CD14-positive monocyte (primary cell): ENCODE measurements at regions not wholly inside any gene's neighbourhood (a gene's known extent, or its start where the extent isn't known, plus 50 kb on each side); places are given as distances from the start of the nearest gene placed in this dataset.

Source experiments
- DNase-seq, 3 donors: peaks; one replicate each; pipeline ENCODE4 v3.0.0-alpha.2; 2011 to 2022
- H2AFZ ChIP-seq: 2 replicates; pipeline ENCODE4 v1.6.0; 2012; ENCODE audit warnings: mild to moderate bottlenecking, low read depth, low read length, inconsistent platforms; ENCODE audit not compliant: insufficient read depth, poor library complexity, severe bottlenecking
- H3K27ac ChIP-seq, 2 donors: 1 replicate in 1 of 2; 2 replicates in 1 of 2; pipeline ENCODE4 v1.5.1; 2012 to 2013; ENCODE audit warnings: low read length in 2 of 2, control low read depth in 1 of 2, inconsistent platforms in 1 of 2, low read depth in 1 of 2, mild to moderate bottlenecking in 1 of 2
- H3K27me3 ChIP-seq, 2 donors: one replicate each; pipeline versions ENCODE4 v1.6.0 to v1.6.1; 2011 to 2013; ENCODE audit warnings: low read length in 2 of 2; ENCODE audit not compliant: control insufficient read depth in 2 of 2, insufficient read depth in 2 of 2
- H3K36me3 ChIP-seq, 2 donors: replicated peaks in 1 of 2; 1 replicate in 1 of 2; 2 replicates in 1 of 2; pipeline versions ENCODE4 v1.5.1 to v1.6.1; 2012 to 2013; ENCODE audit warnings: low read length in 2 of 2, control low read depth in 1 of 2, inconsistent platforms in 1 of 2, mild to moderate bottlenecking in 1 of 2; ENCODE audit not compliant: insufficient read depth in 2 of 2, control insufficient read depth in 1 of 2
- H3K4me1 ChIP-seq, 2 donors: 1 replicate in 1 of 2; 2 replicates in 1 of 2; pipeline versions ENCODE4 v1.5.1 to v1.6.1; 2012 to 2013; ENCODE audit warnings: low read length in 2 of 2, control low read depth in 1 of 2, inconsistent platforms in 1 of 2, mild to moderate bottlenecking in 1 of 2, moderate library complexity in 1 of 2; ENCODE audit not compliant: insufficient read depth in 2 of 2, control insufficient read depth in 1 of 2
- H3K4me2 ChIP-seq: replicated peaks from 2 replicates; pipeline ENCODE3; 2012; ENCODE audit warnings: low read length, moderate library complexity, mild to moderate bottlenecking; ENCODE audit not compliant: poor library complexity, severe bottlenecking; ENCODE audit errors: extremely low read depth
- H3K4me3 ChIP-seq, 3 experiments: fragments of 200-600 bp in 1 of 3; sonication (generic) in 1 of 3; replicated peaks in 1 of 3; 1 replicate in 2 of 3; 2 replicates in 1 of 3; pipeline ENCODE4 v1.5.1; 2011 to 2013; ENCODE audit warnings: low read length in 3 of 3, mild to moderate bottlenecking in 3 of 3, control low read depth in 2 of 3, low read depth in 2 of 3, inconsistent platforms in 1 of 3, moderate library complexity in 1 of 3
- H3K79me2 ChIP-seq: 2 replicates; pipeline ENCODE4 v1.6.0; 2012; ENCODE audit warnings: mild to moderate bottlenecking, control low read depth, inconsistent platforms, low read length, moderate library complexity; ENCODE audit not compliant: insufficient read depth
- H3K9ac ChIP-seq: 2 replicates; pipeline ENCODE4 v1.6.0; 2017; ENCODE audit warnings: low read length, mild to moderate bottlenecking; ENCODE audit not compliant: insufficient read depth, poor library complexity, severe bottlenecking
- H3K9me3 ChIP-seq, 2 donors: replicated peaks in 1 of 2; 1 replicate in 1 of 2; 2 replicates in 1 of 2; pipeline versions ENCODE4 v1.5.1 to v1.6.1; 2012 to 2013; ENCODE audit warnings: low read length in 2 of 2, control low read depth in 1 of 2; ENCODE audit not compliant: control insufficient read depth in 1 of 2, insufficient read depth in 1 of 2
- H4K20me1 ChIP-seq: 2 replicates; pipeline ENCODE4 v1.6.0; 2012; ENCODE audit warnings: mild to moderate bottlenecking, low read length, control low read depth, moderate library complexity; ENCODE audit not compliant: insufficient read depth
- H3K27ac Mint-ChIP-seq, 7 donors: one replicate each; pipeline ENCODE4 v1.8.0; 2020; ENCODE audit warnings: mild to moderate bottlenecking in 7 of 7, mixed read lengths in 7 of 7, moderate library complexity in 6 of 7, inconsistent platforms in 2 of 7
- H3K27me3 Mint-ChIP-seq, 3 donors: one replicate each; pipeline ENCODE4 v1.8.0; 2021 to 2022; ENCODE audit warnings: low read depth in 3 of 3, mild to moderate bottlenecking in 3 of 3, mixed read lengths in 3 of 3, moderate library complexity in 3 of 3, inconsistent platforms in 1 of 3
- H3K36me3 Mint-ChIP-seq, 2 donors: one replicate each; pipeline ENCODE4 v1.8.0; 2020; ENCODE audit warnings: mixed read lengths in 2 of 2, inconsistent platforms in 1 of 2, mild to moderate bottlenecking in 1 of 2
- H3K4me1 Mint-ChIP-seq: one replicate; pipeline ENCODE4 v1.8.0; 2020; ENCODE audit warnings: mild to moderate bottlenecking, mixed read lengths
- H3K4me3 Mint-ChIP-seq, 2 donors: one replicate each; pipeline ENCODE4 v1.8.0; 2020; ENCODE audit warnings: mild to moderate bottlenecking in 2 of 2, mixed read lengths in 2 of 2, moderate library complexity in 1 of 2
- H3K9me3 Mint-ChIP-seq, 7 donors: one replicate each; pipeline ENCODE4 v1.8.0; 2020 to 2022; ENCODE audit warnings: mixed read lengths in 7 of 7, mild to moderate bottlenecking in 6 of 7, moderate library complexity in 6 of 7, inconsistent platforms in 2 of 7
- WGBS: methylation state at CpG from one replicate; pipeline ENCODE4 v1.1.5; 2013; ENCODE audit warnings: missing lambda C conversion rate; ENCODE audit not compliant: insufficient coverage; 5-methylcytosine and 5-hydroxymethylcytosine counted together
- intact Hi-C, 2 donors: fragments of 100-400 bp; cut with micrococcal nuclease; formaldehyde crosslinking; loops; one replicate each; pipeline versions ENCODE4 v1.15.0 to v1.15.1; 2023
- TF ChIP-seq, protein P1 (sequence below): fragments of 200-600 bp; IDR thresholded peaks from one replicate; pipeline ENCODE4 v1.8.0; 2022; ENCODE audit warnings: antibody characterized with exemption, mild to moderate bottlenecking

DNA sequence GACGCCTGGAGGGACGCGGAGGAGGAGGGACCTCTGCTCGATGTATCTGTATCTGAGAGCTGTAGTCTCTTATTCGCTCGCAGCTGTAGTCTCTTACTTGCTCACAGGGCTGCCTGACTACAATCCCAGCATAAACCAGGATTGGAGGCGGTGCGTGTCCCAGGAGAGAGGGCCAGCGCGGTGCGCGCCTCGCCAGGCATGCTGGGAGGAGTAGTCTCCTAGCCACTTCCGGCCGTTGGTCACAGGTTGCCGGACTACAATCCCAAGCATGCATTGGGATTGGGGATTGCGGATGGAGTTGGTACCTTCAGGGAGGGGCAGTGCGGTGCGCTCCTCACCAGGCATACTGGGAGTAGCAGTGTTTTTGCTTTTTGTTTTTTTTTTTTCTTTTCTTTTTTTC lies 421.7 kb upstream of the NUPR2 start:
- Histone ChIP-seq H3K4me2 (no peak overlapping the region), H3K79me2 (no peaks in the 10 kb centered on the region), H3K27me3 (no peaks in the 10 kb centered on the region), H3K4me3 (no peak overlapping the region), H2AFZ (no peak overlapping the region), H3K36me3 (no peaks in the 10 kb centered on the region), H3K27ac (no peak overlapping the region), H4K20me1 (no peaks in the 10 kb centered on the region), H3K9ac (no peak overlapping the region), H3K9me3 (peaks cover 65 to 90% of the 10 kb centered on the region in 2 donors), H3K4me1 (no peaks in the 10 kb centered on the region)
- Mint-ChIP-seq H3K4me3 (no peak overlapping the region), H3K36me3 (no peaks in the 10 kb centered on the region), H3K27ac (no peak overlapping the region), H3K27me3 (peaks cover 0 to 3% (median 0%) of the 10 kb centered on the region in 3 donors), H3K4me1 (no peaks in the 10 kb centered on the region), H3K9me3 (peaks cover 44 to 72% (median 65%) of the 10 kb centered on the region in 7 donors)
- 21% methylated on average over 12 of the region's 19 CpGs for WGBS
- DNase-seq = no peak
- TF ChIP-seq, protein P1, sequence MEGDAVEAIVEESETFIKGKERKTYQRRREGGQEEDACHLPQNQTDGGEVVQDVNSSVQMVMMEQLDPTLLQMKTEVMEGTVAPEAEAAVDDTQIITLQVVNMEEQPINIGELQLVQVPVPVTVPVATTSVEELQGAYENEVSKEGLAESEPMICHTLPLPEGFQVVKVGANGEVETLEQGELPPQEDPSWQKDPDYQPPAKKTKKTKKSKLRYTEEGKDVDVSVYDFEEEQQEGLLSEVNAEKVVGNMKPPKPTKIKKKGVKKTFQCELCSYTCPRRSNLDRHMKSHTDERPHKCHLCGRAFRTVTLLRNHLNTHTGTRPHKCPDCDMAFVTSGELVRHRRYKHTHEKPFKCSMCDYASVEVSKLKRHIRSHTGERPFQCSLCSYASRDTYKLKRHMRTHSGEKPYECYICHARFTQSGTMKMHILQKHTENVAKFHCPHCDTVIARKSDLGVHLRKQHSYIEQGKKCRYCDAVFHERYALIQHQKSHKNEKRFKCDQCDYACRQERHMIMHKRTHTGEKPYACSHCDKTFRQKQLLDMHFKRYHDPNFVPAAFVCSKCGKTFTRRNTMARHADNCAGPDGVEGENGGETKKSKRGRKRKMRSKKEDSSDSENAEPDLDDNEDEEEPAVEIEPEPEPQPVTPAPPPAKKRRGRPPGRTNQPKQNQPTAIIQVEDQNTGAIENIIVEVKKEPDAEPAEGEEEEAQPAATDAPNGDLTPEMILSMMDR = no peak
- intact Hi-C loops = no loop called here

DNA sequence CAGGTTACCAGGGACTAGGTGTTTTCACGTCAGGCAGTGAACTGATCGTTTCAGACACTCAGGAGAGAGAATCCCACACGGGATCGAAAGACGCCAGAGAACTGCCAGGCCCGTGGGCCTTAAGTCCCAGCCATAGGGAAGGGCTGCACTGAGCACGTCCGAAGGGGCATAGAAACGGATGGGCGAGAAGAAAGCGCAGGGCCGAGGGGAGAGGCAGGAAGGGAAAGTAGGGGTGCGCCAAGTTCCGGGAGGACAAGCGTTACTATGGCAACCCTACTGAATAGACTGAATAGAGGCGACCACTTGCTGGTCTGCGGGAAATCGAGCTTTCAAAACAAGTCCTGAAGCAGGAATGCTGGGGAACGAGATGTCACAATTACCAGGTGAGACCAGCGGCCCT lies 421.3 kb upstream of the NUPR2 start:
- TF ChIP-seq, protein P1 = no peak
- H3K9ac ChIP-seq = no peak overlapping the region
- no peaks in the 10 kb centered on the region for H3K79me2 ChIP-seq
- no peak overlapping the region for H3K4me3 Mint-ChIP-seq
- no peaks in the 10 kb centered on the region for H3K4me1 Mint-ChIP-seq
- peaks cover 0 to 3% (median 0%) of the 10 kb centered on the region in 3 donors for H3K27me3 Mint-ChIP-seq
- WGBS = 33% methylated on average over 20 of the region's 20 CpGs
- DNase-seq = no peak
- no peaks in the 10 kb centered on the region for H4K20me1 ChIP-seq
- no peaks in the 10 kb centered on the region for H3K36me3 ChIP-seq
- H2AFZ ChIP-seq = no peak overlapping the region
- H3K27ac Mint-ChIP-seq = no peak overlapping the region
- H3K27me3 ChIP-seq = no peaks in the 10 kb centered on the region
- no peak overlapping the region for H3K27ac ChIP-seq
- H3K9me3 Mint-ChIP-seq = peaks cover 41 to 71% (median 64%) of the 10 kb centered on the region in 7 donors
- intact Hi-C loops = no loop called here
- H3K36me3 Mint-ChIP-seq = no peaks in the 10 kb centered on the region
- peaks cover 62 to 86% of the 10 kb centered on the region in 2 donors for H3K9me3 ChIP-seq
- no peak overlapping the region for H3K4me2 ChIP-seq
- H3K4me3 ChIP-seq = no peak overlapping the region
- H3K4me1 ChIP-seq = no peaks in the 10 kb centered on the region
